HEK293 (cell line): ENCODE measurements at regions not wholly inside any gene's neighbourhood (a gene's known extent, or its start where the extent isn't known, plus 50 kb on each side); places are given as distances from the start of the nearest gene placed in this dataset.

Experiments
- CTCF ChIA-PET: fragments of 350-600 bp; formaldehyde crosslinking; extraction: SDS; loops from one replicate; lab custom pipeline; 2021; ENCODE audit warnings: antibody characterized with exemption; lab: Yijun Ruan, JAX
- POLR2A ChIA-PET: fragments of 300-600 bp; formaldehyde crosslinking; extraction: SDS; loops from one replicate; lab custom pipeline; 2020; ENCODE audit warnings: antibody characterized with exemption, inconsistent platforms; lab: Yijun Ruan, JAX
- H3K27ac ChIP-seq: fragments of 200-500 bp; sonication (Bioruptor generic); 2 replicates; pipeline ENCODE4 v1.5.1; 2014; ENCODE audit warnings: low read depth, low read length, control low read depth, inconsistent platforms; ENCODE audit errors: extremely low read depth
- H3K36me3 ChIP-seq, 2 experiments: fragments of 200-500 bp in 1 of 2; sonication (Bioruptor generic) in 1 of 2; 1 replicate in 1 of 2; 2 replicates in 1 of 2; pipeline ENCODE4 v1.5.1; 2014 to 2017; ENCODE audit warnings: inconsistent platforms in 2 of 2, low read length in 2 of 2; ENCODE audit not compliant: control insufficient read depth in 2 of 2, insufficient read depth in 1 of 2
- H3K4me1 ChIP-seq: fragments of 200-500 bp; sonication (Bioruptor generic); 2 replicates; pipeline ENCODE4 v1.5.1; 2014; ENCODE audit warnings: mild to moderate bottlenecking, low read length, inconsistent platforms; ENCODE audit not compliant: control insufficient read depth, insufficient read depth
- H3K4me3 ChIP-seq: 2 replicates; pipeline ENCODE4 v1.5.1; 2011; ENCODE audit warnings: low read depth, mild to moderate bottlenecking, control low read depth, low read length, moderate library complexity
- H3K9me3 ChIP-seq: fragments of 200-500 bp; sonication (Bioruptor generic); 2 replicates; pipeline ENCODE4 v1.5.1; 2014; ENCODE audit warnings: low read depth, low read length, inconsistent platforms; ENCODE audit not compliant: control insufficient read depth, insufficient read depth
- HOXA7 ChIP-seq: sonication (generic); formaldehyde crosslinking; IDR thresholded peaks from 2 replicates; pipeline ENCODE4 v1.8.1; 2022; ENCODE audit warnings: missing genetic modification reagents, borderline replicate concordance
- HOXD13 ChIP-seq: sonication (generic); formaldehyde crosslinking; IDR thresholded peaks from 2 replicates; pipeline ENCODE4 v1.8.0; 2022; ENCODE audit warnings: missing genetic modification reagents, borderline replicate concordance
- KLF9 ChIP-seq: fragments of 450-650 bp; formaldehyde crosslinking; IDR thresholded peaks from 2 replicates; pipeline ENCODE4 v1.5.1; 2016; ENCODE audit warnings: missing biosample characterization, missing genetic modification characterization, low read depth
- RBAK ChIP-seq: fragments of 450-650 bp; formaldehyde crosslinking; IDR thresholded peaks from 2 replicates; pipeline ENCODE4 v1.5.1; 2016; ENCODE audit warnings: missing biosample characterization, missing genetic modification characterization
- SETDB1 ChIP-seq: IDR thresholded peaks from one replicate; pipeline ENCODE4 v1.6.1; 2017; ENCODE audit warnings: mild to moderate bottlenecking, low read length, moderate library complexity, mixed read lengths; ENCODE audit not compliant: insufficient read length
- SP3 ChIP-seq: fragments of 450-650 bp; formaldehyde crosslinking; IDR thresholded peaks from 2 replicates; pipeline ENCODE4 v1.5.1; 2016; ENCODE audit warnings: missing biosample characterization, missing genetic modification characterization
- YY2 ChIP-seq: fragments of 450-650 bp; formaldehyde crosslinking; IDR thresholded peaks from 2 replicates; pipeline ENCODE4 v1.5.1; 2016; ENCODE audit warnings: missing biosample characterization, missing genetic modification characterization
- ZNF112 ChIP-seq: fragments of 450-650 bp; formaldehyde crosslinking; IDR thresholded peaks from 2 replicates; pipeline ENCODE4 v1.5.0; 2017; ENCODE audit warnings: missing biosample characterization, missing genetic modification characterization
- ZNF157 ChIP-seq: fragments of 450-650 bp; formaldehyde crosslinking; IDR thresholded peaks from 2 replicates; pipeline ENCODE4 v1.5.1; 2016; ENCODE audit warnings: missing biosample characterization, missing genetic modification characterization
- ZNF16 ChIP-seq: fragments of 450-650 bp; formaldehyde crosslinking; IDR thresholded peaks from 2 replicates; pipeline ENCODE4 v1.5.1; 2016; ENCODE audit warnings: low read depth, missing biosample characterization, missing genetic modification characterization
- ZNF175 ChIP-seq: fragments of 450-650 bp; formaldehyde crosslinking; IDR thresholded peaks from 2 replicates; pipeline ENCODE4 v1.5.1; 2016; ENCODE audit warnings: missing biosample characterization, missing genetic modification characterization
- ZNF202 ChIP-seq: fragments of 450-650 bp; formaldehyde crosslinking; IDR thresholded peaks from 2 replicates; pipeline ENCODE4 v1.5.1; 2016; ENCODE audit warnings: missing biosample characterization, missing genetic modification characterization, borderline replicate concordance
- ZNF394 ChIP-seq: fragments of 450-650 bp; formaldehyde crosslinking; IDR thresholded peaks from 2 replicates; pipeline ENCODE4 v1.5.1; 2016; ENCODE audit warnings: missing biosample characterization, missing genetic modification characterization, mild to moderate bottlenecking, moderate library complexity, borderline replicate concordance
- ZNF404 ChIP-seq: fragments of 450-650 bp; formaldehyde crosslinking; IDR thresholded peaks from 2 replicates; pipeline ENCODE4 v1.5.1; 2017; ENCODE audit warnings: missing biosample characterization, missing genetic modification characterization
- ZNF521 ChIP-seq: fragments of 450-650 bp; formaldehyde crosslinking; IDR thresholded peaks from 2 replicates; pipeline ENCODE4 v1.5.1; 2017; ENCODE audit warnings: missing biosample characterization, mild to moderate bottlenecking, missing genetic modification characterization
- ZNF548 ChIP-seq: fragments of 450-650 bp; formaldehyde crosslinking; IDR thresholded peaks from 2 replicates; pipeline ENCODE4 v1.5.1; 2016; ENCODE audit warnings: missing biosample characterization, missing genetic modification characterization
- ZNF558 ChIP-seq: fragments of 450-650 bp; formaldehyde crosslinking; IDR thresholded peaks from 2 replicates; pipeline ENCODE4 v1.5.1; 2016; ENCODE audit warnings: missing biosample characterization, missing genetic modification characterization
- ZNF670 ChIP-seq: fragments of 450-650 bp; formaldehyde crosslinking; IDR thresholded peaks from 2 replicates; pipeline ENCODE4 v1.5.1; 2016; ENCODE audit warnings: missing biosample characterization, missing genetic modification characterization, low read depth
- ZNF76 ChIP-seq: fragments of 450-650 bp; formaldehyde crosslinking; IDR thresholded peaks from 2 replicates; pipeline ENCODE4; 2016; ENCODE audit warnings: low read depth, missing biosample characterization, missing genetic modification characterization, borderline replicate concordance
- ZNF776 ChIP-seq: fragments of 450-650 bp; formaldehyde crosslinking; IDR thresholded peaks from 2 replicates; pipeline ENCODE4 v1.5.0; 2017; ENCODE audit warnings: missing biosample characterization, missing genetic modification characterization, borderline replicate concordance
- ZNF843 ChIP-seq: fragments of 450-650 bp; formaldehyde crosslinking; IDR thresholded peaks from 2 replicates; pipeline ENCODE4 v1.5.1; 2016; ENCODE audit warnings: missing biosample characterization, missing genetic modification characterization
- TF ChIP-seq, protein P1 (sequence below): fragments of 450-650 bp; formaldehyde crosslinking; IDR thresholded peaks from 2 replicates; pipeline ENCODE4 v1.5.1; 2016; ENCODE audit warnings: missing biosample characterization, missing genetic modification characterization
- TF ChIP-seq, protein P2 (sequence below): fragments of 450-650 bp; formaldehyde crosslinking; IDR thresholded peaks from 2 replicates; pipeline ENCODE4 v1.5.1; 2016; ENCODE audit warnings: missing biosample characterization, missing genetic modification characterization
- TF ChIP-seq, protein P3 (sequence below): fragments of 450-650 bp; formaldehyde crosslinking; conservative IDR thresholded peaks from 2 replicates; pipeline ENCODE4 v1.5.1; 2016; ENCODE audit warnings: low read depth, missing biosample characterization, missing genetic modification characterization
- TF ChIP-seq, protein P4 (sequence below): fragments of 450-650 bp; formaldehyde crosslinking; IDR thresholded peaks from 2 replicates; pipeline ENCODE4 v1.5.1; 2017; ENCODE audit warnings: missing biosample characterization, missing genetic modification characterization

DNA sequence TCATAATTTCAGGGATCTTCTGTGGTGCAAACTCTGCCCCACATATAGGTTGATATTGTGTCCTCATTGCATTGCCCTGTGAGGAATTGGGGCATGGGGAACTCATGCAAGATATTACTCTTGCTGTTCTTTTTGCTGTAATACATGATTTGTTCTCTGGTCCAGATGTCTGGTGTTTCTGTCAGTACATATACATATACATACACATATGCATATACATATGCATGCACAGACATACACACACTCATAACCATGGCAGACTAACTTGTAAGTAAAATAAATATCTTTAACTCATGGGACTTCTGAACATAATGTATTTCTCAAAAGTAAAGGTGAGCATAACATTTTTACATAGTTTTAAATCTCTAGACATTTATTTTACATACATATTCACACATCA lies 438.3 kb downstream of the CD109 start:
- no peaks in the 10 kb centered on the region for H3K36me3 ChIP-seq
- H3K4me3 ChIP-seq, result no peak overlapping the region
- no peaks in the 10 kb centered on the region for H3K4me1 ChIP-seq
- POLR2A ChIA-PET, result no interaction called here
- CTCF ChIA-PET, result no interaction called here
- no peak overlapping the region for H3K27ac ChIP-seq
- no peaks in the 10 kb centered on the region for H3K9me3 ChIP-seq
- TF ChIP-seq ZNF558 (no peak), ZNF394 (tag by site-specific recombination) (no peak), ZNF548 (no peak), ZNF843 (tag by site-specific recombination) (no peak), ZNF202 (tag by site-specific recombination) (no peak), YY2 (tag by site-specific recombination) (no peak), SETDB1 (no peak)
- TF ChIP-seq, protein P1, sequence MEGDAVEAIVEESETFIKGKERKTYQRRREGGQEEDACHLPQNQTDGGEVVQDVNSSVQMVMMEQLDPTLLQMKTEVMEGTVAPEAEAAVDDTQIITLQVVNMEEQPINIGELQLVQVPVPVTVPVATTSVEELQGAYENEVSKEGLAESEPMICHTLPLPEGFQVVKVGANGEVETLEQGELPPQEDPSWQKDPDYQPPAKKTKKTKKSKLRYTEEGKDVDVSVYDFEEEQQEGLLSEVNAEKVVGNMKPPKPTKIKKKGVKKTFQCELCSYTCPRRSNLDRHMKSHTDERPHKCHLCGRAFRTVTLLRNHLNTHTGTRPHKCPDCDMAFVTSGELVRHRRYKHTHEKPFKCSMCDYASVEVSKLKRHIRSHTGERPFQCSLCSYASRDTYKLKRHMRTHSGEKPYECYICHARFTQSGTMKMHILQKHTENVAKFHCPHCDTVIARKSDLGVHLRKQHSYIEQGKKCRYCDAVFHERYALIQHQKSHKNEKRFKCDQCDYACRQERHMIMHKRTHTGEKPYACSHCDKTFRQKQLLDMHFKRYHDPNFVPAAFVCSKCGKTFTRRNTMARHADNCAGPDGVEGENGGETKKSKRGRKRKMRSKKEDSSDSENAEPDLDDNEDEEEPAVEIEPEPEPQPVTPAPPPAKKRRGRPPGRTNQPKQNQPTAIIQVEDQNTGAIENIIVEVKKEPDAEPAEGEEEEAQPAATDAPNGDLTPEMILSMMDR (tag by site-specific recombination), result no peak

DNA sequence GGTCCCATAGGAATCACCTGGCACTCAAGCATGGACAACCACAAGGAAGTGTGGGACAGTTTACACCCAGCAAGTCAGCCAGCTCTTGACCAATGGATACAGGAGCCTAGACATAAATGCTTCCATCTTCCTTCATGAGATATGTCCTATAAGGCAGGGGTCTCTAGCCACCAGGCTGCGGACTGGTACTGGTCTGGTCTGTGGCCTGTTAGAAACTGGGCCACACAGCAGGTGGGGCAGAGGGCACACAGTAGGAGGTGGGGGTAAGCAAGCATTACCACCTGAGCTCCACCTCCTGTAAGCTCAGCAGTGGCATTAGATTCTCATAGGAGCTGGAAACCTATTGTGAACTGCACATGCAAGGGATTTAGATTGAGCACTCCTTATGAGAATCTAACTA lies 437.1 kb downstream of the CD109 start:
- Histone ChIP-seq H3K4me3 (no peak overlapping the region), H3K27ac (no peak overlapping the region), H3K36me3 (no peaks in the 10 kb centered on the region), H3K4me1 (no peaks in the 10 kb centered on the region), H3K9me3 (no peaks in the 10 kb centered on the region)
- POLR2A ChIA-PET, result no interaction called here
- CTCF ChIA-PET, result interaction anchor here (0.6 kb wide), 1 partner anchor 67 kb away, joined by 3 read pairs; no protein-coding TSS in a partner anchor
- TF ChIP-seq ZNF76 (tag by site-specific recombination) (no peak), ZNF16 (tag by site-specific recombination) (no peak), HOXA7 (CRISPR knock-in tag) (no peak), ZNF112 (tag by site-specific recombination) (no peak), ZNF157 (tag by site-specific recombination) (no peak), ZNF776 (tag by site-specific recombination) (no peak), KLF9 (no peak)

DNA sequence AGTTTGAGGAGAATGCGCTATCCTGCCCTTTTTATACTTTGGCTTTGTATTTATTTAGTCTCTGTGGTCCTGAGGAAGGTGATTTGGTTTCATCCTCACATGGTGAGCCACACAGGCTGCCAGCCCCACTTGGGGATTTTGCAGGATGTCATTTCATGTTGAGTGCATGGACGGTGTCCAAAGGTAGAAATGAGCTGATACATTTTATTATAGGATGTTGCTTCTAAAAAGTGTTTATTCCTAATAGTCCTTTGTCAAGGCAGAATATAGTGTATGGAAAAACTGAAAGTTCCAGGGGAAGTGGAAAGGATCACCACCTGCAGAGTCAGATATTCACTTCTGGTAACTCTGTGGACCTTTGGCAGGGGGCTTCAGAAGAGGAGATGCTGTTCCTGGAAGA lies 434.6 kb downstream of the CD109 start:
- H3K27ac ChIP-seq, result no peak overlapping the region
- ChIA-PET POLR2A (no interaction called here), CTCF (interaction anchor here (0.6 kb wide), 1 partner anchor 1048 kb away, joined by 3 read pairs; no protein-coding TSS in a partner anchor)
- no peaks in the 10 kb centered on the region for H3K9me3 ChIP-seq
- H3K4me1 ChIP-seq, result no peaks in the 10 kb centered on the region
- H3K4me3 ChIP-seq, result no peak overlapping the region
- H3K36me3 ChIP-seq, result no peaks in the 10 kb centered on the region
- TF ChIP-seq ZNF521 (tag by site-specific recombination) (no peak), RBAK (tag by site-specific recombination) (no peak), ZNF175 (no peak), ZNF670 (tag by site-specific recombination) (no peak), SP3 (tag by site-specific recombination) (no peak), HOXD13 (no peak), ZNF404 (tag by site-specific recombination) (no peak)
- TF ChIP-seq, protein P2, sequence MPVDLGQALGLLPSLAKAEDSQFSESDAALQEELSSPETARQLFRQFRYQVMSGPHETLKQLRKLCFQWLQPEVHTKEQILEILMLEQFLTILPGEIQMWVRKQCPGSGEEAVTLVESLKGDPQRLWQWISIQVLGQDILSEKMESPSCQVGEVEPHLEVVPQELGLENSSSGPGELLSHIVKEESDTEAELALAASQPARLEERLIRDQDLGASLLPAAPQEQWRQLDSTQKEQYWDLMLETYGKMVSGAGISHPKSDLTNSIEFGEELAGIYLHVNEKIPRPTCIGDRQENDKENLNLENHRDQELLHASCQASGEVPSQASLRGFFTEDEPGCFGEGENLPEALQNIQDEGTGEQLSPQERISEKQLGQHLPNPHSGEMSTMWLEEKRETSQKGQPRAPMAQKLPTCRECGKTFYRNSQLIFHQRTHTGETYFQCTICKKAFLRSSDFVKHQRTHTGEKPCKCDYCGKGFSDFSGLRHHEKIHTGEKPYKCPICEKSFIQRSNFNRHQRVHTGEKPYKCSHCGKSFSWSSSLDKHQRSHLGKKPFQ, result no peak
- TF ChIP-seq, protein P3, sequence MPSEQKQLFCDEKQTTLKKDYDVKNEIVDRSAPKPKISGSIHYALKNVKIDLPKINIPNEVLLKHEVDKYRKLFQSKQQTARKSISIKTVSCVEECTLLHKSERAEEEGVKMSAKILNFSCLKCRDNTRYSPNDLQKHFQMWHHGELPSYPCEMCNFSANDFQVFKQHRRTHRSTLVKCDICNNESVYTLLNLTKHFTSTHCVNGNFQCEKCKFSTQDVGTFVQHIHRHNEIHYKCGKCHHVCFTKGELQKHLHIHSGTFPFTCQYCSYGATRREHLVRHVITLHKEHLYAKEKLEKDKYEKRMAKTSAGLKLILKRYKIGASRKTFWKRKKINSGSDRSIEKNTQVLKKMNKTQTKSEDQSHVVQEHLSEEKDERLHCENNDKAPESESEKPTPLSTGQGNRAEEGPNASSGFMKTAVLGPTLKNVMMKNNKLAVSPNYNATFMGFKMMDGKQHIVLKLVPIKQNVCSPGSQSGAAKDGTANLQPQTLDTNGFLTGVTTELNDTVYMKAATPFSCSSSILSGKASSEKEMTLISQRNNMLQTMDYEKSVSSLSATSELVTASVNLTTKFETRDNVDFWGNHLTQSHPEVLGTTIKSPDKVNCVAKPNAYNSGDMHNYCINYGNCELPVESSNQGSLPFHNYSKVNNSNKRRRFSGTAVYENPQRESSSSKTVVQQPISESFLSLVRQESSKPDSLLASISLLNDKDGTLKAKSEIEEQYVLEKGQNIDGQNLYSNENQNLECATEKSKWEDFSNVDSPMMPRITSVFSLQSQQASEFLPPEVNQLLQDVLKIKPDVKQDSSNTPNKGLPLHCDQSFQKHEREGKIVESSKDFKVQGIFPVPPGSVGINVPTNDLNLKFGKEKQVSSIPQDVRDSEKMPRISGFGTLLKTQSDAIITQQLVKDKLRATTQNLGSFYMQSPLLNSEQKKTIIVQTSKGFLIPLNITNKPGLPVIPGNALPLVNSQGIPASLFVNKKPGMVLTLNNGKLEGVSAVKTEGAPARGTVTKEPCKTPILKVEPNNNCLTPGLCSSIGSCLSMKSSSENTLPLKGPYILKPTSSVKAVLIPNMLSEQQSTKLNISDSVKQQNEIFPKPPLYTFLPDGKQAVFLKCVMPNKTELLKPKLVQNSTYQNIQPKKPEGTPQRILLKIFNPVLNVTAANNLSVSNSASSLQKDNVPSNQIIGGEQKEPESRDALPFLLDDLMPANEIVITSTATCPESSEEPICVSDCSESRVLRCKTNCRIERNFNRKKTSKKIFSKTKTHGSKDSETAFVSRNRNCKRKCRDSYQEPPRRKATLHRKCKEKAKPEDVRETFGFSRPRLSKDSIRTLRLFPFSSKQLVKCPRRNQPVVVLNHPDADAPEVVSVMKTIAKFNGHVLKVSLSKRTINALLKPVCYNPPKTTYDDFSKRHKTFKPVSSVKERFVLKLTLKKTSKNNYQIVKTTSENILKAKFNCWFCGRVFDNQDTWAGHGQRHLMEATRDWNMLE, result no peak
- TF ChIP-seq, protein P4, sequence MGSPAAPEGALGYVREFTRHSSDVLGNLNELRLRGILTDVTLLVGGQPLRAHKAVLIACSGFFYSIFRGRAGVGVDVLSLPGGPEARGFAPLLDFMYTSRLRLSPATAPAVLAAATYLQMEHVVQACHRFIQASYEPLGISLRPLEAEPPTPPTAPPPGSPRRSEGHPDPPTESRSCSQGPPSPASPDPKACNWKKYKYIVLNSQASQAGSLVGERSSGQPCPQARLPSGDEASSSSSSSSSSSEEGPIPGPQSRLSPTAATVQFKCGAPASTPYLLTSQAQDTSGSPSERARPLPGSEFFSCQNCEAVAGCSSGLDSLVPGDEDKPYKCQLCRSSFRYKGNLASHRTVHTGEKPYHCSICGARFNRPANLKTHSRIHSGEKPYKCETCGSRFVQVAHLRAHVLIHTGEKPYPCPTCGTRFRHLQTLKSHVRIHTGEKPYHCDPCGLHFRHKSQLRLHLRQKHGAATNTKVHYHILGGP (tag by site-specific recombination), result no peak
